ENCODE measurements at regions not wholly inside any gene's neighbourhood (a gene's known extent, or its start where the extent isn't known, plus 50 kb on each side); places are given as distances from the start of the nearest gene placed in this dataset.
"Not testable (repeated sequence)": the region's sequence is repeated elsewhere in the genome, so short reads cannot be mapped to it uniquely, and the experiment has no call there.

DNA sequence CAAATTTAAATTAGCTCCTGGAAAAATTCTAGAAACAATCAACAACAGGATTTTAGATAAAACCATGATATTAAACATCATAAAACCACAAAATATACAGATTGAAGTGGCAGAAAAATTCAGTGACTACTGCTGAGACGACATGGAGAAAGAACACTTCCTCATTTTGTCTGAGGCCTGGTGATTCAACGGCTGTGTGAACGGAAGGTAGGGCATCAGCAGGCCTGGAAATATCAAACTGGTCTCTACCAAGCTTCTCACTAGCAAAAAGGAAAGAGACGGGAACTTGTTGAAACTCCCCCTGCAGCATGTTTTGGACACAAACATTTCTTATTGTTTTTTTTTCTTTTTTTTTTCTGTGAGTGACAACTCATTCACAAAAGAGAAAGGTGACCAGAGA lies 58.0 kb upstream of the AHI1 start:
- no peak for DNase-seq

DNA sequence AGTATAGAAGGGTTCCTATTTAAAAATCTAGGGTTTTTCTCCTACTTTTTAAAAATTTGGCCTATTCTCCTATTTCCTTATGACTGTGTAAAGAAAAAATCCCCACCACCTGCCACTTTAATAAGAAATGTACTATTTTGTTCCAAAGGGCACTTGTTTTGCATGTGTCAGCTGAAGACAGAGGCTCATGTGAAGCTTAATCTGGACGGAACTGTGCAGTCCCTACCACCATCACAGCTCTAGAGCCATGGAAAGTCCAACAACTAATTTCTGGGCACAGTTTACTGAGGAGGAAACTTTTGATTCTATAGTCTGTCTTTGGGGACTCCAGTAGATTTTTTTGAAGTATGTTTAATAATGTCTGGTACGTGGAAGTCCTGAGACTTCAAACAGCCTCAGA lies 60.0 kb upstream of the AHI1 start:
- no peak for DNase-seq

DNA sequence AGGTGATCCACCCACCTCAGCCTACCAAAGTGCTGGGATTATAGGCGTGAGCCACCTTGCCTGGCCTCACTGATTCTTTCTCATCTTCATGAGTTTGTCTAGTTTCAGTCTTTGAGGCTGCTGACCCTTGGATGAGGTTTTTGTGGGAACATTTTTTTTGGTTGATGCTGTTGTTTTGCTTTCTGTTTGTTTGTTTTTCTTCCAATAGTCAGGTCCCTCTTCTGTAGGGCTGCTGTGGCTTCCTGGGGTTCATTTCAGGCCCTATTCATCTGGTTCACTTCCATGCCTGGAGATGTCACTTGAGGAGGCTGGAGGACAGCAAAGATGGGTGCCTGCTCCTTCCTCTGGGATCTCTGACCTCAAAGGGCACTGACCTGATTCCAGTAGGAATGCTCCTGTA lies 68.1 kb upstream of the AHI1 start:
- DNase-seq, result not testable (repeated sequence)

DNA sequence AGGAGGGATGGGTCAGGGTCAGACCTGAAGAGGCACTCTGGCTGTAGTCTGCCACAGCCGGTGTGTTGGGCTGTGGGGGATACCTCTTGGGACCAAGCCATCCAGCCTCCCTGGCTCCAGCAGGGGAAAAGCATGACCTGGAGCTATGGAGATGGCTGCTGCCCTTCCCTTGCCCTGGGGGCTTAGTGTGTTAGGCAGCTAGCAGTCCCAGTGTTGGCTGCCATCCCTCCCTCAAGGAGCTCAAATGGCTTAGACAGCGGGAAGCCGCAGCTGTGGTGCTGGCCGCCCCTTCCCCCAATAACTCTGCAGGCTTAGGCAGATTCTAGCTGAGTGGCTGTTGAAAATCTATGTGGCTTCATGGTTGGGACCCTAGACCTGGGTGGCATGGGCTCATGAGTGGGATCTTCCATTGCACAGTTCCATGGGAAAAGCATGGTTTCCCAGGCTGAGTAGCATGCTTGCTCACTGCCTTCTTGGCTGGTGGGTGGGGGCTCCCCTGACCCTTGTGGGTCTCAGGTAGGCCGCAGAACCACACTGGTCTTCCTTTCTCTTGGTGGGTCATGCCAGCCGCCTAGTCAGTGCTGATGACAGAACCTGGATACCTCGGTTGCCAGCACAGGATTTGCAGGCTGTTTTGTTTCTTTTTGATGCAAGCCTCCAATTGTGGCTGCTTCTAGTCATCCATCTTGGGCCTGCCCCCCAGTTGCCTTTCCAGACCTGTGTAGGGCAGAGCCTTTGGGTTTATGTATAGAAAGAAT lies 69.0 kb upstream of the AHI1 start:
- no peak for DNase-seq

DNA sequence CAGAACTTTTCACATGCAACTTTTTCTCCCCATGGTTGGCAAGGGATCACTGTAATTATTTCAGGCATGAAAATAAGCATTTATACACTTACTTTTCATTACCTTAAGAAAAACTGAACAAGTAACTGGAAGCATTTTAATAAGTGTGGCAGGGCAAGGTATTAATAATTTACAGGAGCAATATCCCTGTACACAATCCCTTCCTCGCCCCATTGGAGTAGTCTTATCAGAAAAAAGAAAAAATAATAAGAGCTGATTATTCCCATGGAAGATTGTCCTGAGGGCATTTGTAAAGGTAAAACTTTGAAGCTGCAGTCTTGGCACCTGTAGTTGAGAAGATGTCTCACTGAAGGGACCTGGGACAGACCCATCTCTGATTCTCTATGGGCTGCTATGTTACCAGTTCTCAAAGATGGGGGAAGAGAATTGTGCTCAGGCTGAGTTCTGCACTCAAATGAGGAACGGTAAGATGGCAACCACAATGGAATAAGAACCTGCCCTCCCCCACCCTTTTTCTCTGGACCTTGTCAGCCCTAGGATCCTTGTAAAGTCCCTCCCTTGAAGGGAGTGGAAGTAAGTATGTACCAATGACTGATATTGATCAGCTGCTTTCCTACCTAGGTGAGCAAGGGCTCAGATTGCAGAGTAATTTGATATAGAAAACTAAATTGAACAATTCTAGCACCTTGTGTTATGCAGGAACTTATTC lies 70.0 kb upstream of the AHI1 start:
- no peak for DNase-seq

DNA sequence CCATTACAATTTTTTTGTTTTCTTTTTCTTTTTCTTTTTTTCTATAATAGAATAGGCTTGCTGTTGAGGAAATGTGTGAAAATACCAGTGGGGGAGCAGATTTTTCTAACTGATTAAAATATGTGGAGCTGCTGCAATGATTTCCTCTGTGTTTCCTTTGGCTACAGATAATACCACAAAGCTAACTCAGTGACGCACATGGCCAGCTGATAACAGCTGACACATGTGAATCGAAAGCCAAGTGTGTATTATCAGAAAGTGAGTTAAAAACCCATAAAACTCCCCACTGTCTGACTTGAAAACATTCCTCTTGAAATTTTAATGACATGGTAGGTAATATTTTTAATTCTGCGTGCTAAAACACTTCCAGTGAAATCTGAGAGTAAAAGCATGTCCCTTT lies 70.8 kb upstream of the AHI1 start:
- DNase-seq, result no peak

DNA sequence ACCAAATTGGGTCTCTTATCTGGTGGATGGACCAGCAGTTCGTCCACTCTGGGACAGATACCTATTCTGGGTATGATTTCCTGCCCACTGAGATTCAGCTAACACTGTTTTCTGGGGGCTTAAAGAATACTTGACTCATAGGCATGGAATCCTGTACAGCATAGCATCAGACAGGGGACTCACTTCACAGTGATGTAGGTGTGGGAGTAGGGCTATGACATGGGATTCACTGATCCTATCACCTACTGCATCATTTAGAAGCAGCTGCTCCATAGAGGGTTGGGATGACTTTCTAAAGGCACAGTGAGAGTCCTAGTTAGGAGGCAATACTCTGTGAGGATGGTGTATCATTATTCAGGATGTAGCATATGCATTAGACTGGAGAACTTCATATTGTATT lies 74.5 kb upstream of the AHI1 start:
- DNase-seq, result no peak

DNA sequence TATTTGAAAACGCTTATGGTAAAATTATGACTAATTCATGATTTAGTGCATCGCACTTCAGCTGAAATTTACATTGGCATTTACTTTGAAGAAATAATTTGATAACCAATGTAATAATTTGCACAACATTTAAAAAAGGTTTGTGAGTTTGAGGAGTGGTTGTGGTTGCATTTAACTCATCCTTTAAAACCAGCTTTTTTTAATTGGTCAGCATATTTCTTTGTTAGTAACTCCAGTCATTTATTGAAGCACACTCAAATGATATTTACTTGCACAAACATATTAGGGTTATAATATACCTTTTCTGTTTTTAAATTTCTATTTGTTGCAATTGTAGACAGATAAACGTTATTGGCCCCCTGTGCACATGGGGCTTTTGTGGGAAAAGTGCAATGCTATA lies 78.1 kb upstream of the AHI1 start:
- DNase-seq, result no peak

DNA sequence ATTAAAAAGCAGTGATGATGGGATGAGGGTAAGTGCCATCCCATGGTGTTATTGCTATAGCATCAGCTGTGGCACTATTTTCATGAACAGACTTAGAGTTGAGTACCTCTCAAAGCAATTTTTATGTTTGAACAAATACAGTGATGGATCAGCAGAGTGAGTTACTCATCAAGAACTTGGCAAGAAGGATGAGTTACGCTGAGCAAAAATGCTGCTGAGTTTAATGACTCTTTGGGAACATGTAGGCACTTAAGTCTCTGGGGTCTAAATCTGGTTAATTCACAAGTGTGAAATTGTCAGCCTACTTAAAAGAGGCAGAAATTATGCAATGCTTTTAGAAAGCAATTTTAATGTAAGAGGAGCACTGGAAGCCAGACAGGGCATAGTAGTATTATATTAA lies 78.5 kb upstream of the AHI1 start:
- DNase-seq, result no peak

DNA sequence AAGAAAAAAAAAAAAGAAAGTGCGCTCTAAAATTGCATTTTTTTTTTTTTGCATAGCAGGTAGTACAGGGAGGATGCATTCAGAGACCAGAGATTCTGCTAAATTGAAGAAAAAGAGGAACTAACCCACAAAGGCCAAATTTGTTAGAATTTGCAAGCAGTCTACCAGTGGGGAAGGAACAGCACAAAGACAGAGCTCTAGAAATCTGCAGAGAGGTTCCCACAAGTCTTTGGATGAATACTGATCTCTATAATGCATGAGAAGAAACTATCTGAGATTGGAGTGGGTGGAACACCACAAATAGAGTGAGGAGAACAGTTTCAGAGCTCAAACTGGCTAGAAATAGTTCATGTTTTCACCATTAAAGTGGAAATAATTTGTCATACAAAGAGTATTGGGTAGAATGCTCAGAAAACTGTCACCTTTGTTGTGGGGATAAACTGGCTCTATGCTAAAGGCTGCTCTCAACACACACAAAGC lies 79.6 kb upstream of the AHI1 start:
- no peak for DNase-seq

DNA sequence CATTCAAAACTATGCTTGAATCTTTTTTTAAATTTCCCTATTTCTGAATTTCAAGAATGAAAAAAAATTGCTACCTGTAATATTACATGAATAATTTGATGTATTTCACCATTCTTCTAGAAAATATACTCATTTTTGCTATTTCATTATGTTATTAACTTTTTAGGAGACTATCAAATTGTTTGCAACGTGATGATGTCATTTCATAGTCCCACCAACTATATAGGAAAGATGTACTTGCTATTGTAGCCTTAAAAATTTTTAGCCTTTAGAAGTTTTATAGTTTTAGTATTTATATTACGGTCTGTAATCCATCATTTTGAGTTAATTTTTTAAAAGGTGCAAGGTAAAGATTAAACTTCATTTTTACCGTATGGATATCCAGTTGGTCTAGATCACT lies 81.4 kb upstream of the AHI1 start:
- no peak for DNase-seq

DNA sequence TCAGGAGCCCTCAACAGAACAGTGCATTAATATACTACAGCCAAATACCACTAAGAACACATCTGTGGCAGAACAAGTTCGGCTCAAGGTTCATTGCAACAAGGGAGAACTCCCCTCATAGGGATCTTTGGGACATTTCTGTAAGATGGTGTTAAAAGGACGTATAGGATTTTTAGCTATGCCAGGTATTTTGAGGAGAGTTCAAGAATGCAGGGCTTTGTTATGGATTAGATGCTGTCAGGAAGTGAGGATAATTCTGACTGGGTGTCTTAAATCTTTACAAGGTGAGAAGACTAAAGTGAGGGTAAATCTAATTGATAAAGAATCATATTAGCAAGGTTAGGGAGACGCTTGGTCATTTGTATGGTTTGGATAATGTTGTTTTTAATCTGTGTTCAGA lies 83.7 kb upstream of the AHI1 start:
- DNase-seq, result no peak

DNA sequence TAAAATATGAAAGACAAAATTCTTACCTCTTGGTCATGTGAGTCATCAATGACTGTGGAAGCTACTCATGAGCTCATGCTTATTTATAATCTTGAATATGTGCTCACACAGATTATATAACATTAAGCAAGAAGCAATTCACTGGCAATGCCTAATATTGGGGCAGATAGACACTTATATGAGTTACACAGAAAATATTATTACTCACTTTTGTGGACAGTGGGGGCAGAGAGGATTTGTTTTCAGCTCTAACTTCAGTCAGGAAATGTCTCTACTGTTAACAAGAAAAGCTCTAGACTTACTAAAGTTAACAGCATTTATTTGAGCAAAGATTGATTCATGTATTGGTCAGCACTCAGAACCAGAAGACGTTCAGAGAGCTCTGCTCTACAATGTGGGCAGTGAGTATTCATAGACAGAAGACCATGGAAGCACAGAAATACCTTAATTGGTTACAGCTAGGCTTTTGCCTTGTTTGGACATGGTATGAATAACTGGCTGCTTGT lies 85.8 kb upstream of the AHI1 start:
- DNase-seq, result no peak

DNA sequence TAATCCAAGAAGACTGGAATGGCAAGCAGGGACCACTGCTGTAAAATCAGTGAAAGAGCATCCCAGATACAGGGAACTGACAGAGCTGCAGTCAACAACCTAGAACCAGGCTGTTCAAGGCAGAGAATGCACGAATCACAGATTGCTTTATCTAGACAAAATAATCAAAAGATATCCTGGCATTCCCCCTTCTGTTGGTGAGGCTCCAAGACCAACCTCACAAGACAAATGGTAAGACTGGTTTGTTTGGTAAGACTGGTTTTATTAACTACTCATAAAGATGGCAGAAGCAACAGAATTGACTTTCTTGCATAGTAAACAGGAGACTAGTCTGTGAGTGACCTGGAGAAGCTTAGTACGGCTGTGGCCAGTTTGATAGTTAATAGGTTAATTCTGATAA lies 88.8 kb upstream of the AHI1 start:
- no peak for DNase-seq

DNA sequence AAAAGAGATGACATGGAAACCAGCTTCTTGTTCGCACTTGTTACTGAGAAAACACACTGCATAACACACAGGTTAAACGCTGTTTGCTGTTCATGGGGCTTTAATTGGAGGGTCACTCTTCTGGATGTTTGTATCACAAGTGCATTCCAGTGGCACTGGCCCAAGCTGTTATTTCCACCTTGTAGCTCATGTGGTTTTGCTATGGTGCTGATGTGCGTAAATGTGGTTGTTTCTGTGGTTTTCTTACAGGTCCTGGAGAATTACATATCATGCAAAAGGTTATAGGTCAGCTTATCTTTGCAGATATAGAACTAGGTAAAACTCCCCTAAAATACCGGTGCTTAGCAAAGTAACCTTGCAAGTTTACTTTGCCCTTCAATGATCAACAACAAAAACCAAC lies 89.3 kb upstream of the AHI1 start:
- no peak for DNase-seq

DNA sequence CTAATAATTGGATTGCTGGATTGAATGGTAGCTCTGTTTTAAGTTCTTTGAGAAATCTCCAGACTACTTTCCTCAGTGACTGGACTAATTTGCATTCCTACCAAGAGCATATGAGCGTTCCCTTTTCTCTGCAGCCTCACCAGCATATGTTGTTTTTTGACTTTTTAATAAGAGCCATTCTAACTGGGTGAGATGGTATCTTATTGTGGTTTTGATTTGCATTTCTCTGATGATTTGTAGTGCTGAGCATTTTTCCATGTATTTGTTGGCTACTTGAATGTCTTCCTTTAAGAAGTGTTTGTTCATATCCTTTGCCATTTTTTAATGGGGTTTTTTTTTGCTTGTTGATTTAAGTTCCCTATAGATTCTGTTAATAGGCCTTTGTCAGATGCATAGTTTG lies 94.7 kb upstream of the AHI1 start:
- DNase-seq, result no peak

DNA sequence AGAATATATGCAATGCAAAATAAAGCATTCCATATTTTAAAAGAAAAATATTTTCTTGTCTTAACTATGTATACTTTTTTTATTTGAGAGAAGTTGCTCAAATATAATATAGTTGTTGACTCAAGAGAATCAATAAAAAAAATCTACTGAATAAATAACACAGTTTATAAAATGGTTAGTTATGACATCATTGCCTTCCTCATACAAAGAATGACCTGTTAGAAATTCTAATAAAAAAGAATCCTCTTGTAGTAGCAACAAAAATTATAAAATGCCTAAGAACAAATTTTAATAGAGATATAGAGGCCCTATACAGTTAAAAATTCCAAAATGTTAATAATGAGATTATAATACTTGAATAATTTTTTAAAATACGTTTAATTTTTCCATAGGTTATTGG lies 96.5 kb upstream of the AHI1 start:
- DNase-seq, result no peak

DNA sequence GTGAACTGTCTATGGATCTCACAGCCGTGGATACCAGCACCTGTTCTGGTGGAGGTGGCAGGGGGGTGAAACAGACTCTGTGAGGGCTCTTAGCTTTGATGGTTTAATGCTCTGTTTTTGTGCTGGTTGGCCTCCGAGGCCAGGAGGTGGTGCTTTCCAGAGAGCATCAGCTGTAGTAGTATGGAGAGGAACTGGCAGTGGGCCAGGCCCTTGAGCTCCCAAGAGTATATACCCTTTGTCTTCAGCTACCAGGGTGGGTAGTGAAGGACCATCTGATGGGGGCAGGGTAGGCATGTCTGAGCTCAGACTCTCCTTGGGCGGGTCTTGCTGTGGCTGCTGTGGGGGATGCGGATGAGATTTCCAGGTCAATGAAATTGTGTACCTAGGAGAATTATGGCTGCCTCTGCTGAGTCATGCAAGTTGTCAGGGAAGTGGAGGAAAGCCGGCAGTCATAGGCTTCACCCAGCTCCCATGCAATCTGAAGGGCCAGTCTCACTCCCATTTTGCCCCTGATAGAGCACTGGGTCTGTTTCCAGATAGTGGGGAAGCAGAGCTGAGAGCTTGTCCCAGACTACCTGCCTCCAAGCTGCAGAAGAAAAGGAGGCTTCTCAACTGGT lies 102.7 kb upstream of the AHI1 start:
- no peak for DNase-seq

DNA sequence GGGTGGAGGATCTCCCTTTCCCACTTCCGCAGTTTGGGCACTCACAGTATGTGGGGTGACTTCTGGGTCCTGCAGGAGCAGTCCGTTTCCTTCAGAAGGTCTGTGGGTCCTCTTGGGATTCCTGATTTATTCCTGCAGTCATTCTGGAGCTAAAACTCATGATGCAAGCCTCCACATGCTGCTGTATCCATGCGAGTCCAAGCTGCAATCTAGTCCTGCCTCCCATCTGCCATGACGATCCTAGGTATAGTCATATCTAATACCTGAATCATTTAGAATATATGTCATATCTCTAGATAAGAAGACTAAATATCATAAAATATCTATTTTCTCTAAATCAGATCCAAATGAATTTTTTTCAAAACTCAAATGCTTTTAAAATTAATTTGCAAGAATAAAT lies 103.4 kb upstream of the AHI1 start:
- DNase-seq, result no peak

DNA sequence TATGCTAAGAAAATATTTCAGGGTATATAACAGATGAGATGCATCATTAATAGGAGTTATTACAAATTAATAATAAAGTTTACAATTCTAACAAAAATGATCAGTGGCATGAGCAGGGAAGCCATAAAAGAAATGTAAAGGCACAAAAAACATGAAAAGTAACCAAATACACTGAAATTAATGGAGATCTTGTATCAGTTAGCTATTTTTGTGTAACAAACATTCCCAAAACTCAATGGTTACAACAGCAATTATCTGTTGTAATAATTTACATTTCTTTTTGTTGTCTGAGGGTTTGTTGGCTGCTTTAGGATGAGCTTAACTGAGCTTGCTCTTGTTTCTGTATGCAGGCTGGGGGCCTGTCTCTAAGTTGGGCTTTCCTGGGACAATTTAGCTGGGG lies 104.3 kb upstream of the AHI1 start:
- no peak for DNase-seq

DNA sequence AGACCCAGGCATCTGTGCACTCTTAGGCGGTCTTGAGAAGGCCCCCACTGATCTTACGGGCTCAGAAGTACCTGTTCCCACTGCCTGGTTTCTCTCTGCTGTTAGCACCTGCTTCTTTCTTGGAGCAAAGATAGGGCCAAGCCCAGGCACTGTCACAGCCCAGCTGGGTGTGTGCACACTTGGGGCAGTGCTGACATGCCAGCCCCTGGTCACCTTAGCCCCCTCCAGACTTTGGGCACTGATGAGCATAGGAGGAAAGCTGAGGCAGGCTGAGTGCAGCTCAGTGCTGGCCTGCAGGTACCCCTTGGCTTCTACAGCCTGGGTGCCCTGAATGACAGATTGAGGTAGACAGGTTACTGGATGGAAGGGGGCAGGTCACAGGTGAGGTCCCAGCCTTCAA lies 105.7 kb upstream of the AHI1 start:
- DNase-seq, result no peak

DNA sequence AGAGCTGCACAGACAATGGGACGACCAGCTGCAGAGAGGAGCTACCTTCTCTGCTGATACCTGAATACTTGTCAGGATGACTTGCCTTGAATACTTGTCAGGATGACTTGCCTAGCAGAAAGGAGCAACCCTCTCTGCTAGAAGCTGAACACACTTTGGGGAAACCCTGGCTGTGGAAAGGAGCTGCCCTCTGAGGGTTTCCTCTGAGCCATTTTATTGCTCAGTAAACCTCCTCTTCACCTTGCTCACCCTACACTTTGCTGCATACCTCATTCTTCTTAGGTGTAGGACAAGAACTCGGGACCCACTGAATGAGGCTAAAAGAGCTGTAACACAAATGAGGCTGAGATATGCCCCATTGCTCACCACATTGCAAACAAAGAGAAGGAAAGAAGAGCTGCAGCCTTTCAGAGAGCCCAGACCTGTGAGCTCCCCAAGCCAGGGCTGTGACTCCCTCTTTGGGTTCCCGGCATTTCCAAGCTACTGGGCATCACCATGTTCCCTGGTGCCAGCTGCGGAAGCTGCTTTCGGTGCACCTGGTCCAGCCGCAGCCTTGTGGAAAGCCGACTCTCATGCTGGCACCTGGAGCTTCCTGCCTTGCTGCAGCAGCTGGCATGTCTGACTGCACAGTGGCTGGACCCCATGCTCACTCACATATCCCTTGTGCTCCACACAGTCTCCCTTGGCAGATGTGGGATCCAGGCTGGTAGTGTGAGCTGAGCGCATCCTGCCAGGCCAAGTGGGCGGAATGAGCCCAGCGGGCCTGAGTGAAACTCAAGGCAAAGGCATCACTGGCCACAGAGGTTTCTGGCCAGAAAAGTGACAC lies 106.7 kb upstream of the AHI1 start:
- DNase-seq, result no peak

DNA sequence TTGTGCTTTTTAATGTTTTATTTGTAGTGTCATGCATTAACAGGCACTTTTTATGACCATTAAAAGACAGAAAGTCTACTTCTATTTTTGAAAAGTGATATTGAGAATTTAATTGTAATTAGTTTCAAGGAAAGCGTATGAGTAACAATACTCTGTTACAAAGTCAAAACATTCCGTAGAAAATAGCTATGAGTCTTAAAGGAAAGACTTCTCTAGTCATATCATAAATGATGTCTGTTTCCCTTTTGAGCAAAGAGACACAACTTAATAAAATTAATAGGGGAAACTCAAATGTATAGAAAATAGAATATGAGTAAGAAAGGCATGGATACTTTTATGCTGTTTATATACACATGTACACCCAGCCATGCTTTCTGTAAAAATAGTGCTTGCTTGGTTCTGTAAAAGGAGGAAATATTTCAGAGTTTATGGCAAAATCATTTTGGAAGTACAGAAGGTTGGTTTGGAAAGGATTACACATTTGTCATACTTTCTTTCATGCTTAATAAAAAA lies 107.8 kb upstream of the AHI1 start:
- no peak for DNase-seq

Data from SW 1271 (cell line).